ENCODE measurements at regions not wholly inside any gene's neighbourhood (a gene's known extent, or its start where the extent isn't known, plus 50 kb on each side); places are given as distances from the start of the nearest gene placed in this dataset.
"Not testable (repeated sequence)": the region's sequence is repeated elsewhere in the genome, so short reads cannot be mapped to it uniquely, and the experiment has no call there.

- not testable (repeated sequence) for H3K27ac Mint-ChIP-seq; H3K4me1 Mint-ChIP-seq; ATAC-seq; H3K36me3 Mint-ChIP-seq (ENCODE audit: low read depth); H3K4me3 Mint-ChIP-seq; DNase-seq; H3K27me3 Mint-ChIP-seq; H3K9me3 Mint-ChIP-seq
These were observed 71.4 kb upstream of the TLE4 start for GRCh38 chr9:79500196-79500864.

- no peaks in the 10 kb centered on the region for H3K36me3 Mint-ChIP-seq (ENCODE audit: low read depth)
- no peak for DNase-seq
- no peaks in the 10 kb centered on the region for H3K4me1 Mint-ChIP-seq
- ATAC-seq = no peak
- no peaks in the 10 kb centered on the region for H3K27me3 Mint-ChIP-seq
- H3K4me3 Mint-ChIP-seq = no peak overlapping the region
- peaks cover 5% of the 10 kb centered on the region for H3K9me3 Mint-ChIP-seq
- no peak overlapping the region for H3K27ac Mint-ChIP-seq
These were observed 70.2 kb upstream of the TLE4 start for GRCh38 chr9:79501546-79501945.

GRCh38 chr9:79507801-79508200 lies 64.0 kb upstream of the TLE4 start:
- no peak for ATAC-seq
- no peak for DNase-seq
- H3K36me3 Mint-ChIP-seq (ENCODE audit: low read depth) = no peaks in the 10 kb centered on the region
- no peak overlapping the region for H3K4me3 Mint-ChIP-seq
- no peaks in the 10 kb centered on the region for H3K9me3 Mint-ChIP-seq
- no peaks in the 10 kb centered on the region for H3K4me1 Mint-ChIP-seq
- no peaks in the 10 kb centered on the region for H3K27me3 Mint-ChIP-seq
- no peak overlapping the region for H3K27ac Mint-ChIP-seq

- no peak overlapping the region for H3K27ac Mint-ChIP-seq
- no peak overlapping the region for H3K4me3 Mint-ChIP-seq
- DNase-seq (no peak), ATAC-seq (no peak)
- no peaks in the 10 kb centered on the region for H3K27me3 Mint-ChIP-seq
- no peaks in the 10 kb centered on the region for H3K9me3 Mint-ChIP-seq
- H3K36me3 Mint-ChIP-seq (ENCODE audit: low read depth) = no peaks in the 10 kb centered on the region
- H3K4me1 Mint-ChIP-seq = no peaks in the 10 kb centered on the region
These were observed 59.5 kb upstream of the TLE4 start for GRCh38 chr9:79512251-79512650.

All from activated naive CD8-positive, alpha-beta T cell treated with anti-CD3 and anti-CD28 coated beads, Interleukin-2, amount 50 U/mL, for 24 hours (primary cell).